ENCODE measurements at regions not wholly inside any gene's neighbourhood (a gene's known extent, or its start where the extent isn't known, plus 50 kb on each side); places are given as distances from the start of the nearest gene placed in this dataset.

GRCh38 chr11:15412054-15412453 is 297.3 kb downstream of the INSC start:
- in situ Hi-C loops (cut with MboI; ENCODE audit: low pct_unique_long_range_greater_than_20kb, low sequenced_read_pairs, unreplicated experiment): no loop called here
- no peak for DNase-seq (ENCODE audit: low spot score)
- TF ChIP-seq CTCF (IDR thresholded peaks at IDR 0.05; ENCODE audit: extremely low read depth, insufficient read depth, missing control alignments): no peak

GRCh38 chr11:15418921-15419320 is 304.2 kb downstream of the INSC start:
- no peak for TF ChIP-seq CTCF (IDR thresholded peaks at IDR 0.05; ENCODE audit: extremely low read depth, insufficient read depth, missing control alignments)
- no peak for DNase-seq (ENCODE audit: low spot score)
- in situ Hi-C loops (cut with MboI; ENCODE audit: low pct_unique_long_range_greater_than_20kb, low sequenced_read_pairs, unreplicated experiment): no loop called here

GRCh38 chr11:15419696-15420095 is 305.0 kb downstream of the INSC start:
- no peak for TF ChIP-seq CTCF (IDR thresholded peaks at IDR 0.05; ENCODE audit: extremely low read depth, insufficient read depth, missing control alignments)

GRCh38 chr11:15430381-15430780 is 315.7 kb downstream of the INSC start:
- no peak for TF ChIP-seq CTCF (IDR thresholded peaks at IDR 0.05; ENCODE audit: extremely low read depth, insufficient read depth, missing control alignments)
- in situ Hi-C loops (cut with MboI; ENCODE audit: low pct_unique_long_range_greater_than_20kb, low sequenced_read_pairs, unreplicated experiment): no loop called here

More at GRCh38 chr11:15419696-15420095, 305.0 kb downstream of the INSC start:
- DNase-seq (ENCODE audit: low spot score): no peak
- in situ Hi-C loops (cut with MboI; ENCODE audit: low pct_unique_long_range_greater_than_20kb, low sequenced_read_pairs, unreplicated experiment): no loop called here

GRCh38 chr11:15434529-15434928 is 319.8 kb downstream of the INSC start:
- no peak for DNase-seq (ENCODE audit: low spot score)
- in situ Hi-C loops (cut with MboI; ENCODE audit: low pct_unique_long_range_greater_than_20kb, low sequenced_read_pairs, unreplicated experiment): no loop called here
- no peak for TF ChIP-seq CTCF (IDR thresholded peaks at IDR 0.05; ENCODE audit: extremely low read depth, insufficient read depth, missing control alignments)

More at GRCh38 chr11:15430381-15430780, 315.7 kb downstream of the INSC start:
- DNase-seq (ENCODE audit: low spot score): no peak

GRCh38 chr11:15446315-15446714 is 331.6 kb downstream of the INSC start:
- no peak for TF ChIP-seq CTCF (IDR thresholded peaks at IDR 0.05; ENCODE audit: extremely low read depth, insufficient read depth, missing control alignments)
- in situ Hi-C loops (cut with MboI; ENCODE audit: low pct_unique_long_range_greater_than_20kb, low sequenced_read_pairs, unreplicated experiment): no loop called here
- DNase-seq (ENCODE audit: low spot score): no peak

- TF ChIP-seq CTCF (IDR thresholded peaks at IDR 0.05; ENCODE audit: extremely low read depth, insufficient read depth, missing control alignments): no peak
- in situ Hi-C loops (cut with MboI; ENCODE audit: low pct_unique_long_range_greater_than_20kb, low sequenced_read_pairs, unreplicated experiment): no loop called here
- no peak for DNase-seq (ENCODE audit: low spot score)
Observed at GRCh38 chr11:15446929-15447328, 332.2 kb downstream of the INSC start.
